ENCODE measurements at regions not wholly inside any gene's neighbourhood (a gene's known extent, or its start where the extent isn't known, plus 50 kb on each side); places are given as distances from the start of the nearest gene placed in this dataset.
"Not testable (repeated sequence)": the region's sequence is repeated elsewhere in the genome, so short reads cannot be mapped to it uniquely, and the experiment has no call there.

DNA sequence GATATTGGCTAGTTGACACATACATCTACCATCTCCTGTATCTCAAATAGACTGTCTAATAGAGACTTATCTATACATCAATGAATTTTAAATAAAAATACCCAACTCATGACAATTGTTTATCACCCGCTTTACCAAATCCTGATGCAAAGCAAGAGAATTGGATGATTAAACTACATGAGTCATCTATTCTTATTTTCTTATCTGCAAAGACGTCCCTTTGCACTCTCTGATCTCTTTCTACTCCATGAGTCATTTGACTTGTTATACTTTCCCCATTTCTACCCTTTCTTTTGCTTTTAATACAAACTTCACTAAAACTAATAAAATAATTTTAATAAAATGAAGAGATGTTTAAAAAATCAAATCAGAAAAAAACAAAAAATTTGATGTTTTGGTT is 261.7 kb upstream of the MAP2 start:
- in situ Hi-C loops (cut with HindIII; ENCODE audit: low pct_ligation_motif_present, low pct_unique_long_range_greater_than_20kb, low sequenced_read_pairs): no loop called here
- DNase-seq: no peak

DNA sequence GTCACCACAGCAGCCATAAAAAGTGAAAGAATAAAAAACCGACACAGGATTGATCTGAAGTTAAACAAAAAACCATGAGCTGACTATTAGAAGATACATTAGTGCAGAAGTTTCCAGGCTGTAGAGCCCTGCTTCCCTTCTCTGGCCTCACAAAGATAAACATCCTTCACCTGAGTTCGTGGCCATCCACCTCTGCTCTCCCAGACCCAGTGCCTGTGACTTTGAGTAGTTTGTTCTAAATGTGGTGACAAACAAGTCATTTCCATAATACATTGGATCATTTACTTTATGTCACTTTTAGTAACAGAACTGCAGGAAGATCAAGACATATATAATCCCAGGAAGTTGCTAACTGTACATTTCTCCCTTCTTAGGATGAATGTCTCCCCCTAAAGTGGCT is 241.9 kb upstream of the MAP2 start:
- DNase-seq: no peak
- in situ Hi-C loops (cut with HindIII; ENCODE audit: low pct_ligation_motif_present, low pct_unique_long_range_greater_than_20kb, low sequenced_read_pairs): no loop called here

GRCh38 chr2:209186886-209187285 is 237.0 kb upstream of the MAP2 start:
- peak; percentile 34 for DNase-seq
- in situ Hi-C loops (cut with HindIII; ENCODE audit: low pct_ligation_motif_present, low pct_unique_long_range_greater_than_20kb, low sequenced_read_pairs): not testable (repeated sequence)

DNA sequence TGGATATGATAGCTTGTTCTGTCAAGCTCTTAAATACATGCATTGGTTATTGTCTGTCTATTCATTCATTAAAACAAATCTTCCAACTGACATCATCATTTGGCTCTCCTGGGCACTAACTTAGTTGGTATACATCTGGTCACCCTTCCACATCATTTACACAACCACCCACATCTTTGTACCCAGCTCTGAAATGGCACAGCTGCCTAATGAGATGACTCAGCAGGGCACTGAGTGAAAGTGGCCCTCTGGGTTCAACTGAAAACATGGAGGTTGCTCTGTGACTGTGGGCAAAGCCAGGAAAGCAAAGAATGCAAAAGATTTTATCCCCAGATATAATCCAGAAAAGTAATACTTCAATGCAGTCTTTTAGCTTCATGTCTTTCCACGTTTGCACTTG is 234.0 kb upstream of the MAP2 start:
- in situ Hi-C loops (cut with HindIII; ENCODE audit: low pct_ligation_motif_present, low pct_unique_long_range_greater_than_20kb, low sequenced_read_pairs): no loop called here
- DNase-seq: no peak

DNA sequence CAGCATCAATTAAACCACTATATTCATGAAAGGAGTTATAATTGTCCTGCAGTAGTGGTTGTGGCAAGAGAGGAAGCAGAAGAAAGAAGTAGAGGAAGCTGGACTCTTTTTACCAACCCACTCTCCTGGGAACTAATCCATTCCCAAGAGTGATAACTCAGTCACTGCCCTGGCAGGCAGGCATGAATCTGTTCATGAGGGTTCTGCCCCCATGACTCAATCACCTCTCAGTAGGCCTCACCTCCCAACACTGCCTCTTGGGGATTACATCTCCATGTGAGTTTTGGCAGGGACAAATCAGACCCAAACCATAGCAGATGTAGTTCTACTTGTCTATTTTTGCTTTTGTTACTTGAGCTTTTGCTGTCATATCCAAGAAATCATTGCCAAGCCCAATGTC is 232.7 kb upstream of the MAP2 start:
- in situ Hi-C loops (cut with HindIII; ENCODE audit: low pct_ligation_motif_present, low pct_unique_long_range_greater_than_20kb, low sequenced_read_pairs): no loop called here
- DNase-seq: no peak

DNA sequence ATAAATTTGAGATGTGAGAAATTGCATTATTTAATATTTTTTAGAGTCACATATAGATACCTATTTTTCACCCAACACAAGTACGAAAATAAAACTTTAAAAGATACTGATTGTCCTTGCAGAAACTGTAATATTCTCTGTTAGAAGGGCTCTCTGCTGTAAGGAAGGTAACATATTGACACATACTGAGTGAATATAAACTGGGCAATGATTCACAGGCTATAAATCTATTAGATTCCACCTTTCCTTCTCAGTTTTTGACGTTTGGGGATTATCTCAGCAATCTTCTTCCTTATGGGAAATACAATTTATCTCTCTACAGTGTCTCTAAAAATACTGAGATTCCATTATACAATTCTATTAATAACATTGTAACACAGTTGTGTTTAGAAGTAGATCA is 229.1 kb upstream of the MAP2 start:
- no peak for DNase-seq
- in situ Hi-C loops (cut with HindIII; ENCODE audit: low pct_ligation_motif_present, low pct_unique_long_range_greater_than_20kb, low sequenced_read_pairs): no loop called here

DNA sequence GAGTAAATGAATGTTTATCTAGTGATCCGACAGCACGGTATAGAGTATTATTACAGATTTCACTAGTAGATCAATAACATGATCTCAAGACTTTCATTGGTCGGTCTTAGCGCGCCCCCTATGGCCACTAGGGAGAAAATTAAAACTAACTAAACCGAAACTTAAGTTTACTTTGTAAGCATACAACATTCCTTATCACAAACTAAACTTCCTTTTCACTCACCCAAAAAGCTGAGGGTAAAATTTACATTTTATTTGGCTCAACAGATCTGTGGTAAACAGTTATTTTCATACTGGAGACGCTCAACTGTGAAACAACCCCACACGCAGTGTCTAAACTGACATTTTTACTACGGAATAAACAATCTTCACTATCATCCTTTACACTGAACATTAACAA is 215.6 kb upstream of the MAP2 start:
- in situ Hi-C loops (cut with HindIII; ENCODE audit: low pct_ligation_motif_present, low pct_unique_long_range_greater_than_20kb, low sequenced_read_pairs): no loop called here
- DNase-seq: peak; percentile 56

GRCh38 chr2:209209943-209210342 is 213.9 kb upstream of the MAP2 start:
- DNase-seq: no peak
- in situ Hi-C loops (cut with HindIII; ENCODE audit: low pct_ligation_motif_present, low pct_unique_long_range_greater_than_20kb, low sequenced_read_pairs): no loop called here

GRCh38 chr2:209230560-209230959 is 193.3 kb upstream of the MAP2 start:
- in situ Hi-C loops (cut with HindIII; ENCODE audit: low pct_ligation_motif_present, low pct_unique_long_range_greater_than_20kb, low sequenced_read_pairs): no loop called here
- no peak for DNase-seq

DNA sequence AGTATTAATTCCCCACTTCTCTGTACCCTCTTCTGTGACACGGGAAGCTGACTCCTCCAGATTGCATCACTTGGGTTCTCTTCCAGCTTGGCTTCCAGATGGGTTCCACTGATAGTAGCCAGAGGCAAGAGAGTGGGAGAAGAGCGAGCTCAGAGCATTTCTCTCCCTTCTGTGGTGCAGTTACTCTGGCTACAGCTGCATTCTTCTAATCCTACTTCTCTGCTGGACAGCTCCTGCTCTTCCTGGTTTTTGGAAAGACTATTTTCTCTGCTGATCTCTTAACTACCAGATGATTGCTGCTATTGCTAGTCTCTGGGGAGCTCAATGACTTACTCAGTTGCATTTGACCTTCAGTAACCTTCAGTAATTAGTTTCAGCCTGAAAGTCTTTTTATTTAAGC is 187.5 kb upstream of the MAP2 start:
- in situ Hi-C loops (cut with HindIII; ENCODE audit: low pct_ligation_motif_present, low pct_unique_long_range_greater_than_20kb, low sequenced_read_pairs): no loop called here
- no peak for DNase-seq

DNA sequence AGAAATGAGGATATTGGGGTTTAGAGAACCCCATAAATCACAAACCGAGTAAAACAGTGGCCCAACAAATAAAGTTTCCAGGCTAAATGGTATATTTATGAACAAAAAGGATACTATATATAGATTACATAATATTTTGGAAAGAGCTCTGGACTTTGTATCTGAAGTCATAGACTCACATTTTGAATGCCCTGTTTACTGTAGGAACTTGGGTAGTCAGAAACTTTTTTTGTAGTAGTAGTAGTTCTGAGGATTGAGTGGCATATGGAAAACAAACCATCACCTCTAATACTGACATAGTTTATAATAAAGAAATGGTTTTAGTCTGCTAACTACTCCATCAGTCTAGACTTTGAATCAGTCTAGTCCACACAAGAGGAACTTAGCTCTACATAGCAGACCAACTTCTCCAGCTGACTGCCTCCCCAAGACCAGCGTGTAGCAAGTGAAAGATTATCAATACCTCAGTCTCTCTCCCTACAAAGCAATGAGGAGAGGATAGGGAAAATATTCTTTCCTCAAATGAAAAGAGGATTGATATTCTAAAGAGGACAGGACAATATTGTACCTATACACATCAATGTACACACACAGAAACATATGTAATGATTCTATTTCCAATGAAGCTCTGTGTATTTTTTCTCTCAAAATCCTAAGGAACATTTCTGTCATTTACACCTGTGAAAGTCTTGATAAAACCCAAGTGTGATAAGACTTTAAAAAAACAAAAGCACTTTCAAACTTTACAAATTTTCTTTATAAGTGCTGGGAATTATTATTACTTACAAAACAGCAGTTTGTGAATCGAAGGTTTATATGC is 184.9 kb upstream of the MAP2 start:
- in situ Hi-C loops (cut with HindIII; ENCODE audit: low pct_ligation_motif_present, low pct_unique_long_range_greater_than_20kb, low sequenced_read_pairs): no loop called here
- no peak for DNase-seq

GRCh38 chr2:209239585-209239938 is 184.3 kb upstream of the MAP2 start:
- in situ Hi-C loops (cut with HindIII; ENCODE audit: low pct_ligation_motif_present, low pct_unique_long_range_greater_than_20kb, low sequenced_read_pairs): no loop called here
- DNase-seq: no peak

- in situ Hi-C loops (cut with HindIII; ENCODE audit: low pct_ligation_motif_present, low pct_unique_long_range_greater_than_20kb, low sequenced_read_pairs): no loop called here
- DNase-seq: no peak
Observed at GRCh38 chr2:209240204-209240603, 183.6 kb upstream of the MAP2 start.

DNA sequence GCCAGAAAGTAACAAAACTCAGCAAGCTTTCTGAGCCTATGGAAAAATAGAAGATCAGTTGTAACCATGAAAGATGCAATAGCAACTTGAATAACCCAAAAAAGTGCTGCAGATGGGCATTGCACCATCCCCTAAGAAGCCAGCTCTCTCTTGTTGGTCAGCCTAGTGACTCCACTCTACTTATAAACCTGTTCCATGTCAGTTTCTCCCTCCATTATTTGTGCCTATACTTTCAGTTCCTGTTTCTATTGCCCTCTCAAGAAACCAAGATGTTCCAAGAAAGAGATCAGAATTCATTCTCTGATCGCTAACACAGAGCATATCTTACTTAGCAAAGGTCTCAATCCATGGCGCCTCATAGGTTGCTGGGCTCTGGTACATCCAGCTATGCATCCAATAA is 170.3 kb upstream of the MAP2 start:
- no peak for DNase-seq
- in situ Hi-C loops (cut with HindIII; ENCODE audit: low pct_ligation_motif_present, low pct_unique_long_range_greater_than_20kb, low sequenced_read_pairs): no loop called here

DNA sequence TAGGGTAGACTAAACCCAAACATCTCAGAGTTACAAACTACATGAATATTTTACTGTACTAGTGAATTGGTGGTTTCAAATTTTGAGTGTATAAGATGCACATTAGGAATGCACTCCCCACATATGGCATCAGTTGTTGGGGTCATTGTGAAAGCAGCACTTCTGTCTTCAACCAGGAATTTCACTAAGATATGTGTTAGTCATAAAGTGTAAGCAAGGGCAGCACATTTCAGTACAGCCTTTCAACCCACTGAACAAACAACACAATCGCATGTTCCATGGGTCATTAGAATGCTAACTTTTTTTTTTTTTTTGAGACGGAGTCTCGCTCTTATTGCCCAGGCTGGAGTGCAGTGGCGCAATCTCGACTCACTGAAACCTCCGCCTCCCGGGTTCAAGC is 164.1 kb upstream of the MAP2 start:
- no peak for DNase-seq
- in situ Hi-C loops (cut with HindIII; ENCODE audit: low pct_ligation_motif_present, low pct_unique_long_range_greater_than_20kb, low sequenced_read_pairs): no loop called here

GRCh38 chr2:209260281-209260680 is 163.6 kb upstream of the MAP2 start:
- no peak for DNase-seq
- in situ Hi-C loops (cut with HindIII; ENCODE audit: low pct_ligation_motif_present, low pct_unique_long_range_greater_than_20kb, low sequenced_read_pairs): no loop called here

- DNase-seq; in situ Hi-C loops (cut with HindIII; ENCODE audit: low pct_ligation_motif_present, low pct_unique_long_range_greater_than_20kb, low sequenced_read_pairs): not testable (repeated sequence)
Observed at GRCh38 chr2:209261366-209262053, 162.3 kb upstream of the MAP2 start.

- no peak for DNase-seq
- in situ Hi-C loops (cut with HindIII; ENCODE audit: low pct_ligation_motif_present, low pct_unique_long_range_greater_than_20kb, low sequenced_read_pairs): no loop called here
Observed at GRCh38 chr2:209269024-209269423, 154.8 kb upstream of the MAP2 start.

GRCh38 chr2:209276000-209276399 is 147.8 kb upstream of the MAP2 start:
- no peak for DNase-seq
- in situ Hi-C loops (cut with HindIII; ENCODE audit: low pct_ligation_motif_present, low pct_unique_long_range_greater_than_20kb, low sequenced_read_pairs): no loop called here

- in situ Hi-C loops (cut with HindIII; ENCODE audit: low pct_ligation_motif_present, low pct_unique_long_range_greater_than_20kb, low sequenced_read_pairs): no loop called here
- no peak for DNase-seq
Observed at GRCh38 chr2:209277444-209277843, 146.4 kb upstream of the MAP2 start.
